HL-60 (cell line): ENCODE measurements at regions not wholly inside any gene's neighbourhood (a gene's known extent, or its start where the extent isn't known, plus 50 kb on each side); places are given as distances from the start of the nearest gene placed in this dataset.

ENCODE experiments used
- CTCF ChIP-seq: IDR thresholded peaks from one replicate; pipeline ENCODE4 v1.5.1; 2011; ENCODE audit warnings: low read length, control low read depth, inconsistent platforms; ENCODE audit not compliant: insufficient read depth
- GABPA ChIP-seq: IDR thresholded peaks from 2 replicates; pipeline ENCODE4 v1.6.1; 2012; ENCODE audit warnings: low read depth
- POLR2AphosphoS5 ChIP-seq: IDR thresholded peaks from 2 replicates; pipeline ENCODE4 v1.6.1; 2012; ENCODE audit warnings: low read depth
- SPI1 ChIP-seq: IDR thresholded peaks from 2 replicates; pipeline ENCODE4 v1.6.1; 2012; ENCODE audit warnings: low read depth, mild to moderate bottlenecking, borderline replicate concordance
- TF ChIP-seq, protein P1 (sequence below): IDR thresholded peaks from 2 replicates; pipeline ENCODE4 v1.6.1; 2012; ENCODE audit warnings: low read depth; ENCODE audit not compliant: insufficient replicate concordance

GRCh38 chr3:72085036-72085435 is 300.1 kb upstream of the PROK2 start:
- TF ChIP-seq CTCF (no peak), POLR2AphosphoS5 (no peak), GABPA (no peak), SPI1 (no peak)
- TF ChIP-seq, protein P1, sequence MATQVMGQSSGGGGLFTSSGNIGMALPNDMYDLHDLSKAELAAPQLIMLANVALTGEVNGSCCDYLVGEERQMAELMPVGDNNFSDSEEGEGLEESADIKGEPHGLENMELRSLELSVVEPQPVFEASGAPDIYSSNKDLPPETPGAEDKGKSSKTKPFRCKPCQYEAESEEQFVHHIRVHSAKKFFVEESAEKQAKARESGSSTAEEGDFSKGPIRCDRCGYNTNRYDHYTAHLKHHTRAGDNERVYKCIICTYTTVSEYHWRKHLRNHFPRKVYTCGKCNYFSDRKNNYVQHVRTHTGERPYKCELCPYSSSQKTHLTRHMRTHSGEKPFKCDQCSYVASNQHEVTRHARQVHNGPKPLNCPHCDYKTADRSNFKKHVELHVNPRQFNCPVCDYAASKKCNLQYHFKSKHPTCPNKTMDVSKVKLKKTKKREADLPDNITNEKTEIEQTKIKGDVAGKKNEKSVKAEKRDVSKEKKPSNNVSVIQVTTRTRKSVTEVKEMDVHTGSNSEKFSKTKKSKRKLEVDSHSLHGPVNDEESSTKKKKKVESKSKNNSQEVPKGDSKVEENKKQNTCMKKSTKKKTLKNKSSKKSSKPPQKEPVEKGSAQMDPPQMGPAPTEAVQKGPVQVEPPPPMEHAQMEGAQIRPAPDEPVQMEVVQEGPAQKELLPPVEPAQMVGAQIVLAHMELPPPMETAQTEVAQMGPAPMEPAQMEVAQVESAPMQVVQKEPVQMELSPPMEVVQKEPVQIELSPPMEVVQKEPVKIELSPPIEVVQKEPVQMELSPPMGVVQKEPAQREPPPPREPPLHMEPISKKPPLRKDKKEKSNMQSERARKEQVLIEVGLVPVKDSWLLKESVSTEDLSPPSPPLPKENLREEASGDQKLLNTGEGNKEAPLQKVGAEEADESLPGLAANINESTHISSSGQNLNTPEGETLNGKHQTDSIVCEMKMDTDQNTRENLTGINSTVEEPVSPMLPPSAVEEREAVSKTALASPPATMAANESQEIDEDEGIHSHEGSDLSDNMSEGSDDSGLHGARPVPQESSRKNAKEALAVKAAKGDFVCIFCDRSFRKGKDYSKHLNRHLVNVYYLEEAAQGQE, result no peak
